ENCODE measurements at regions not wholly inside any gene's neighbourhood (a gene's known extent, or its start where the extent isn't known, plus 50 kb on each side); places are given as distances from the start of the nearest gene placed in this dataset.

- no peak for DNase-seq (ENCODE audit: low read depth in 2 of 2)
These were observed 172.8 kb downstream of the GATA3 start for GRCh38 chr10:8227246-8227645.

DNA sequence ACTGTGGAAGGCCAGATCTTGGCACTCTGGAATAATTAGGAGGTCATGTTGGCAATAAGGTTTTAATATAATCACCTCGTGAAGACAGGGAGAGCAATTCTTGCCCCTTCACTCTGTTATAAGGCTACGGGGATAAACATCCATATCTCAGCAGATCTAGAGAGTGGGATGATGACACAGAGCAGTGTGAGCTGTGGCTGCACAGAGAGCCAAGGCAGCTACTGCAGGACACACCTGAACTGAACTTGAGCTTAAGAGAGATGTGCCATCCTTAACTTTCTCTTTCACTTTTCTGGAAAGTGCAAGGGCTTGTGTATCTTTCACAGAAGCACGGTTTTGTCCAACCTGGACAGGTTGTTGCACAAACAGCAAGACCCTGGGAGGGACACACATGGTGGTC is 174.7 kb downstream of the GATA3 start:
- DNase-seq (ENCODE audit: low read depth in 2 of 2) = no peak

- DNase-seq (ENCODE audit: low read depth in 2 of 2) = no peak
These were observed 176.4 kb downstream of the GATA3 start for GRCh38 chr10:8230902-8231301.

DNA sequence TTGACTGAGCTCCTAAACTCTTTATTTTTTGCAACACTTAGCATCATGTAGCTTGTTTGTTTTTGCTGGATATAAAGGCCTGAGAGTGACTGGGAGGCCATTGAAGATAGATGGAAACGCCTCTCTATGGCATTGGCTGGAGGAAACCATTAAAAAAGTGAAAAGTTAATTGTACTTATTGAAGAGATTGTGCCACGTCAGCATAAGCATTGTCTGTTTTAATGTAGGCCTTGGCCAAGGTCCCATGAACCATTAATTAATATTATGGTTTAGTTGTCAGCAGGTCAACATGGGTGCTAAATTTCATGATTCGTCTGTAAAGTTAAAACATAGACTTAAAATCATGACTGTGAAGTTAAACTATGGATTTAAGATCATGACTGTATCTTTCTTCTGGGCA is 178.6 kb downstream of the GATA3 start:
- no peak for DNase-seq (ENCODE audit: low read depth in 2 of 2)

GRCh38 chr10:8233832-8234259 is 179.4 kb downstream of the GATA3 start:
- DNase-seq (ENCODE audit: low read depth in 2 of 2) = no peak

- DNase-seq (ENCODE audit: low read depth in 2 of 2) = no peak
These were observed 181.0 kb downstream of the GATA3 start for GRCh38 chr10:8235253-8236027.

GRCh38 chr10:8238986-8239385 is 184.5 kb downstream of the GATA3 start:
- no peak for DNase-seq (ENCODE audit: low read depth in 2 of 2)

- no peak for DNase-seq (ENCODE audit: low read depth in 2 of 2)
These were observed 186.4 kb downstream of the GATA3 start for GRCh38 chr10:8240861-8241260.

DNA sequence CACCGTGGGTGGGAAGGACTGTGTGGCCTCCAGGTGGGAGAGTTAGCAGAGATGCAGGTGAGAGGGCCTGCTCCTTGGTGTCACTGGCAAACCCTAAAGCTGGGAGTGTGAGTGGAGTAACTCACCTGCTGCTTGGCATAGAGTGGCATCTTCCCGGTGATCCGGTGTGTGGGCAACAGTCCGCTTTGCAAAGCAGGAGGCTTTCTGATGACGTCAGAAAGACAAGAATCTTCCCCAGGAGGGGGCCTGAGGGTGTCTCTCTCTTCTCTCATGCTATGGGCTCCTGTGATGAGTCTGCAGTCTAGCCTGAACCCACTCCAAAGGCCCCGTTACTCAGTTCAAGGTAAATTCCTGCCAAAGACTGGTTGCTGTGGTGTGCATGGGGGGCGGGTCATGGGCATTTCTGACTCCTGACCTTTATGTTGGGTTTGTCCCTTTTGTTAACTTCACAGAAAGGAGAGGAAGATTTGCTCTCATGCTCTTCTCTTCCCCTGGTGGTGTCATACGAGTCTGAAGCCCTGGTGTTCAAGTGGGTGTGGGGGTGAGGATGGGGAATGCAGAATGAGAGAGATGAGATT is 187.9 kb downstream of the GATA3 start:
- no peak for DNase-seq (ENCODE audit: low read depth in 2 of 2)

DNA sequence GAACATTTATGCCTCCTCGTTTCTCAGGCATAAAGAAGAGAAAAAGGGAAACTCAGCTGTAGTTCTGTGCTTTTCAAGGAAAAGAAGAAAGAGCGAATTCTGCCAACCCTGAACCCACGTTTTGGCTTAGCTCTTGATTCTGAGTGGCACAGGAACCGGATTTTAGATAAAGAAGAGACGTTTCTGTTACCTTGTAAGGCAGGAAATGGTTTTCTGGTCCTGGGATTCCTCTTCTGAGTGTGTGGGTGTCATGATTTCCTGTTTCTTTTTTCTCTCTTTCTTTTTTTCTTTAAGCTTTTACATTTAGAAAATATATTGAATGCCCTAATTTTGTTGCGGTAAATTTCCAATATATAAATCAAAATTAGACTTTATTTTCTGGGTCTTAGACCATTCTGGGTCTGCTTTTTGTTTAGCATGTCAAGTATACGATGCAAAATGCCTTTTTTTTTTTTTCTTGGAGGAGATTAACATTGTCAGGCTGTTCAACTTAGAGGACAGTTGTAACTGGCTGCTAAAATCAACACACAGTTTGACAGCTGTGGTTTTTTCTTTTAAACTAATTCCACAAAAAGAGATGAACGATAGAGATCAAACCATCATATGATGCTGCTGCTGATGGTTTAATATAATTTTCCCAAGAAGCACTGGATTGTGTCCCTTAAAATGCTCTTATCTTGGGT is 190.8 kb downstream of the GATA3 start:
- no peak for DNase-seq (ENCODE audit: low read depth in 2 of 2)

GRCh38 chr10:8245814-8246142 is 191.3 kb downstream of the GATA3 start:
- DNase-seq (ENCODE audit: low read depth in 2 of 2) = no peak

DNA sequence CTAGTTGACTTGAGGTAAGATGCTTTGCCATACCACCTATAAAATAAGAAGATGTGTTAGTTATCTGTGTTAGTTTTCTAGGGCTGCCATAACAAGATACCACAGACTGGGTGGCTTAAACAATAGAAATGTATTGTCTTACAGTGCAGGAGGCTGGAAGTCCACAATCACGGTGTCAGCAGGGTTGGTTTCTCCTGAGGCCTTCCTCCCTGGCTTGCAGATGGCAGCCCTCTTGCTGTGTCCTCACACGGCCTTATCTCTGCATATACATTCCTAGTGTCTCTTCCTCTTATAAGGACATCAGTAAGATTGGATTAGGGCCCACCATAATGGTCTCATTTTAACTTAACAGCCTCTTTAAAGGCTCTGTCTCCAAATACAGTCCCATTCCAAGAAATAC is 192.1 kb downstream of the GATA3 start:
- no peak for DNase-seq (ENCODE audit: low read depth in 2 of 2)

DNA sequence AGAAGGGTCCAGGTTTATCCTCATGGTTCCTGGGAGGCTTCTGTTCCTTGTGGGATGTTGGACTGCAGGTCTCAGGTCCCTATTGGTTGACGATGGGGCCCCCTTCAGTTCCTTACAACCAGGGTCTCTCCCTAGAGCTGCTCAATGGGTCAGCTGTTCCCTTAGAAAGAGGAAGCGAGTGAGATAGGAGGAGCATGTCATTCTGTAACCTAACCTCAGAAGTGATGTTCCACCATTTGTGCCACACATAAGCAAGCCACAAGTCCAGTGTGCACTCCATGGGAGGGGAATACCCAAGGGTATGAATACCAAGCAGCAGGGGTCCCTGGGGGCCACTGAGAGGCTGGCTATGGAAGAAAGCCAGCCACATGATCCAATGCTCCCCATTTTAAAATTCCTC is 192.7 kb downstream of the GATA3 start:
- DNase-seq (ENCODE audit: low read depth in 2 of 2) = no peak

DNA sequence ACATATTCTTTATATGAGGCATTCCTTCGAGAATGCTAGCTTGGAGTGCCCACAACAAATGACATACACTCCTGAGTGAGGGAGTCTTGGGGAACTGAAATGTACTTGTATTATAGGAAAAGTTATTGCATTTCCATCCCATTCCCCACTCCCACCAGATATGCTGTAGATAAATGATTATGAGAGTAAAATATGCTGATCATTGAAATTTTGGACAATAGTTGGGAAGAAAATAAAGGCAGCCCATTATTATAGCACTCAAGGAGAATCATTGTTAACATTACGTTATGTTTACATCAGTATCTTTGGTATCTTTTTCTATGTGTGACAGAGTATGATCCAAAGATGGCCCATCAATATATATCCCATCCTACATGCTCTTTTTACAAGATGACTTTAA is 194.4 kb downstream of the GATA3 start:
- no peak for DNase-seq (ENCODE audit: low read depth in 2 of 2)

DNA sequence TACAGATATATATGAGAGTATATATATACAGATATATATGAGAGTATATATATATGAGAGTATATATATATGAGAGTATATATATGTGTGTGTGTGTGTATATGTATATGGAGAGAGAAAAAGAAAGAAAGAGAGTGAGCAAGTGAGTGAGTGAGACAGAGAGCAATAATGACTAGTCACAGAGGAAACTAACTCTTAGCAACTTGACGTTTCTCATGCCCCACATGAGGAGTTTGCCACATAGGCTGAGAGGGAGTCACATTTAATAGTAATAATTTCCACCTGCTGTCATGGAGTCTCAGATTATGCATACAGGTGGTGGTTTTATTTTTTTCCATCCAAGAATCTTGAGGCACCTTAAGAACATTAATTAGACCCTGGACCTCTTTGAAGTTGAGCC is 199.9 kb downstream of the GATA3 start:
- DNase-seq (ENCODE audit: low read depth in 2 of 2) = no peak

- no peak for DNase-seq (ENCODE audit: low read depth in 2 of 2)
These were observed 200.8 kb downstream of the GATA3 start for GRCh38 chr10:8255301-8255700.

- no peak for DNase-seq (ENCODE audit: low read depth in 2 of 2)
These were observed 206.2 kb downstream of the GATA3 start for GRCh38 chr10:8260645-8261044.

DNA sequence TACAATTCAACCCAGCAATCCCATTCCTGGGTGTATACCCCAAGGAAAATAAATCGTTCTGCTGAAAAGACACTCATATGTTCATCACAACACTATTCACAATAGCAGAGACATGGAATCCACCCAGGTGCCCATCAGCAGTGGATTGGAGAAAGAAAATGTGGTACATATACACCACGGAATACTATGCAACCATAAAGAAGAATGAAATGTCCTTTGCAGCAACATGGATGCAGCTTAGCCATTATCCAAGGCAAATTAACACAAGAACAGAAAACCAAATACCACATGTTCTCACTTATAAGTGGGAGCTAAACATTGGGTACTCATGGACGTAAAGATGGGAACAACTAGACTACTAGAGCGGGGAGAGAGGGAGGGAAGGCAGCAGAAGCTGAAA is 207.8 kb downstream of the GATA3 start:
- no peak for DNase-seq (ENCODE audit: low read depth in 2 of 2)

DNA sequence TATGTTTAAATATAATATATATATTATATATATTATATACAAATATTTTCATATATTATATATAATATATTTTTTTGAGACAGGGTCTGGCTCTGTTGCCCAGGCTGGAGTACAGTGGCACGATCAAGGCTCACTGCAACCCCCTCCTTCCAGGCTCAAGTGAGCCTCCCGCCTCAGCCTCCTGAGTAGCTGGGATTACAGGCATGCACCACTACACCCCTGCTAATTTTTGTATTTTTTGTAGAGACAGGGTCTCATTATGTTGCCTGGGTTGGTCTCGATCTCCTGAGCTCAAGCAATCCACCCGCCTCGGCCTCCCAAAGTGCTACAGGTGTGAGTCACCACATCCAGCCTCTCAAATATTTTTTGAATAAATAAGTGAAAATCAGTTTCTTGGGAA is 215.5 kb downstream of the GATA3 start:
- DNase-seq (ENCODE audit: low read depth in 2 of 2) = no peak

GRCh38 chr10:8272794-8273425 is 218.4 kb downstream of the GATA3 start:
- no peak for DNase-seq (ENCODE audit: low read depth in 2 of 2)

GRCh38 chr10:8273749-8274148 is 219.3 kb downstream of the GATA3 start:
- no peak for DNase-seq (ENCODE audit: low read depth in 2 of 2)

- no peak for DNase-seq (ENCODE audit: low read depth in 2 of 2)
These were observed 221.4 kb downstream of the GATA3 start for GRCh38 chr10:8275911-8276310.

DNA sequence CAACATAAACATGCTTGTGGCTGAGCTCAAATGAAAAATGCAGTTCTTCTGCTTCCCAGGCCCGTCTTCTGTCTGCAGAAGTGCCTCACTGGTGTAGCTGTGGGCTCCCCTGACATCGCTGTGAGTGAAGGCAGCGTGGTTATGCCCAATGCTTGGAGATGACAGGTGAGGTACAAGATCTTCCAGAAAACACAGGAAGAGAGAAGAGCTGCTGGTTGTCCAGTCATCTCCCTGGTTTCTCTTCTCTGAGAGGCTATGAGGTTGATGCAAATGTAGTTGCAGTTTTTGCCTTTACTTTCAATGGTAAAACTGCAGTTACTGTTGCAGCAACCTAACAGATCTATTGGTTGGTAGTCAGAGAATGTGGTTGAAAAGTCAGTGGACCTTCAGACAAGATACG is 223.6 kb downstream of the GATA3 start:
- DNase-seq (ENCODE audit: low read depth in 2 of 2) = no peak
